Transverse colon (tissue), 4 donors: ENCODE measurements at regions not wholly inside any gene's neighbourhood (a gene's known extent, or its start where the extent isn't known, plus 50 kb on each side); places are given as distances from the start of the nearest gene placed in this dataset.

Experiments
- EP300 ChIP-seq: sonication (generic); formaldehyde crosslinking; IDR thresholded peaks from one replicate; pipeline ENCODE4 v1.6.1; 2017; ENCODE audit warnings: antibody characterized with exemption, low read depth
- POLR2A ChIP-seq: fragments of 450-650 bp; IDR thresholded peaks from one replicate; pipeline ENCODE4 v1.6.1; 2016; ENCODE audit warnings: antibody characterized with exemption, mild to moderate bottlenecking, moderate library complexity
- POLR2AphosphoS5 ChIP-seq, 3 donors: sonication (generic); formaldehyde crosslinking; IDR thresholded peaks; one replicate each; pipeline ENCODE4 v1.6.1; 2016; ENCODE audit warnings: antibody characterized with exemption in 3 of 3
- TF ChIP-seq, protein P1 (sequence below), 5 experiments: fragments of 200-600 bp in 3 of 5; fragments of 450-650 bp in 2 of 5; sonication (generic) in 3 of 5; IDR thresholded peaks; 1 replicate in 2 of 5; 2 replicates in 3 of 5; pipeline ENCODE4 v1.5.1; 2016 to 2017; ENCODE audit warnings: antibody characterized with exemption in 5 of 5, inconsistent platforms in 3 of 5, mild to moderate bottlenecking in 2 of 5, moderate library complexity in 1 of 5

DNA sequence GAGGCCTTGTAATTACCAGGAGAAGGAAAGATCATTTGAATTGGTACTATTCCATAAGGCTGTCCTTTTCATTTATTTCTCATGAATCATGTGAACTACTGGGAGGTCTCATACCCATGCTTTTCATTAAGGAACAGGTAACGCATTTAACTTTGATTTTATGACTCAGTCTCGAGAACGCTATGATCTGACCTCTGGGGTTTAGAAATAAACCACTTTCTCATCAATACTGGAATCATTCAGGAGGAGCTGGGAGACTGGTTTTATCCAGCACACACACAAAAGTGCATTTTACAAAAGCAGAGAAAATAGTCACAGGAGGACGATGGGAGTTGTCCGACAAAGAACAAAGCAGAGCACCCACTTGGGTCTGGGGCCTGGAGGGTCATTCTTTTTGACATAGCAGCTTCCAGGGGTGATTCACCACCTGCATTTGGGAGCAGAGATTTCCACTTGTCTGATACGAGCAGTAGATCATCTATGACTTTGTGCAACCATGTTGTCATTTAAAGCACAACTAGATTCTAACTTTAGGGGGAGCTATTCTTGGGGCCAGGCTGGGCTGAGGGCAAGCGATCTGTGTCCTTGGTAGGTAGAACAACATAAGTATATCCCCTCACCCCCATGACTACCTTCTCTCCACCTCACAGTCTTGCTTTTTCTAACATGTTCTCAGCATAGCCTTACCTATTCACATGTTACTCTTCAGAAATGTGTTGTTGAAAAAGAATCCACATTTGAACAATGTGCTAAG, 95.9 kb upstream of the SCG2 start:
- TF ChIP-seq, protein P1, sequence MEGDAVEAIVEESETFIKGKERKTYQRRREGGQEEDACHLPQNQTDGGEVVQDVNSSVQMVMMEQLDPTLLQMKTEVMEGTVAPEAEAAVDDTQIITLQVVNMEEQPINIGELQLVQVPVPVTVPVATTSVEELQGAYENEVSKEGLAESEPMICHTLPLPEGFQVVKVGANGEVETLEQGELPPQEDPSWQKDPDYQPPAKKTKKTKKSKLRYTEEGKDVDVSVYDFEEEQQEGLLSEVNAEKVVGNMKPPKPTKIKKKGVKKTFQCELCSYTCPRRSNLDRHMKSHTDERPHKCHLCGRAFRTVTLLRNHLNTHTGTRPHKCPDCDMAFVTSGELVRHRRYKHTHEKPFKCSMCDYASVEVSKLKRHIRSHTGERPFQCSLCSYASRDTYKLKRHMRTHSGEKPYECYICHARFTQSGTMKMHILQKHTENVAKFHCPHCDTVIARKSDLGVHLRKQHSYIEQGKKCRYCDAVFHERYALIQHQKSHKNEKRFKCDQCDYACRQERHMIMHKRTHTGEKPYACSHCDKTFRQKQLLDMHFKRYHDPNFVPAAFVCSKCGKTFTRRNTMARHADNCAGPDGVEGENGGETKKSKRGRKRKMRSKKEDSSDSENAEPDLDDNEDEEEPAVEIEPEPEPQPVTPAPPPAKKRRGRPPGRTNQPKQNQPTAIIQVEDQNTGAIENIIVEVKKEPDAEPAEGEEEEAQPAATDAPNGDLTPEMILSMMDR (IDR thresholded peaks at IDR 0.05) = no peak
- TF ChIP-seq POLR2A = no peak
- no peak for TF ChIP-seq EP300
- TF ChIP-seq POLR2AphosphoS5 (IDR thresholded peaks at IDR 0.05) = no peak
